ENCODE measurements at regions not wholly inside any gene's neighbourhood (a gene's known extent, or its start where the extent isn't known, plus 50 kb on each side); places are given as distances from the start of the nearest gene placed in this dataset.

- no peak for TF ChIP-seq GATA3 (IDR thresholded peaks at IDR 0.05; ENCODE audit: low read depth, low read length)
- no peak for TF ChIP-seq GATA2 (IDR thresholded peaks at IDR 0.05; ENCODE audit: low read depth, low read length)
Measured at GRCh38 chr2:14567561-14567960, 65.0 kb upstream of the LRATD1 start.

All from SH-SY5Y (cell line).